Activated naive CD8-positive, alpha-beta T cell treated with anti-CD3 and anti-CD28 coated beads, Interleukin-2, amount 10 ng/mL, durations not matched to agents 7 days and 5 days (primary cell): ENCODE measurements at regions not wholly inside any gene's neighbourhood (a gene's known extent, or its start where the extent isn't known, plus 50 kb on each side); places are given as distances from the start of the nearest gene placed in this dataset.
"Not testable (repeated sequence)": the region's sequence is repeated elsewhere in the genome, so short reads cannot be mapped to it uniquely, and the experiment has no call there.

Experiments used
- ATAC-seq: fragments of 150-1000 bp; cut with Tn5 transposase; one replicate; pipeline ENCODE4 v1.10.0; 2021; ENCODE audit warnings: low read depth, moderate library complexity
- POLR2A ChIA-PET: fragments of 350-600 bp; sonication (Branson Sonifier 250); formaldehyde crosslinking; loops from one replicate; lab custom pipeline; 2021; ENCODE audit warnings: antibody characterized with exemption; lab: Charles Lee
- DNase-seq: peaks from one replicate; pipeline ENCODE4 v3.0.0; 2021
- H3K27ac Mint-ChIP-seq: one replicate; pipeline ENCODE4 v1.8.0; 2022; ENCODE audit warnings: mild to moderate bottlenecking, mixed read lengths
- H3K27me3 Mint-ChIP-seq: one replicate; pipeline ENCODE4 v1.8.0; 2022; ENCODE audit warnings: mild to moderate bottlenecking, moderate library complexity, mixed read lengths
- H3K36me3 Mint-ChIP-seq: one replicate; pipeline ENCODE4 v1.8.0; 2021; ENCODE audit warnings: mild to moderate bottlenecking, mixed read lengths
- H3K4me1 Mint-ChIP-seq: one replicate; pipeline ENCODE4 v1.8.0; 2021; ENCODE audit warnings: mixed read lengths
- H3K4me3 Mint-ChIP-seq: one replicate; pipeline ENCODE4 v1.8.0; 2022; ENCODE audit warnings: mild to moderate bottlenecking, moderate library complexity, mixed read lengths
- H3K9me3 Mint-ChIP-seq: one replicate; pipeline ENCODE4 v1.8.0; 2021; ENCODE audit warnings: mixed read lengths

- H3K4me1 Mint-ChIP-seq = no peaks in the 10 kb centered on the region
- ATAC-seq = no peak
- no peak for DNase-seq
- no peak overlapping the region for H3K4me3 Mint-ChIP-seq
- no peak overlapping the region for H3K27ac Mint-ChIP-seq
- POLR2A ChIA-PET = no interaction called here
- H3K27me3 Mint-ChIP-seq = no peaks in the 10 kb centered on the region
- H3K36me3 Mint-ChIP-seq = no peaks in the 10 kb centered on the region
- peaks cover 1% of the 10 kb centered on the region for H3K9me3 Mint-ChIP-seq
Observed at GRCh38 chr5:12177851-12178250, 273.6 kb upstream of the CTNND2 start.

- H3K27ac Mint-ChIP-seq = no peak overlapping the region
- DNase-seq = no peak
- no peaks in the 10 kb centered on the region for H3K27me3 Mint-ChIP-seq
- H3K36me3 Mint-ChIP-seq = no peaks in the 10 kb centered on the region
- H3K9me3 Mint-ChIP-seq = peaks cover 1% of the 10 kb centered on the region
- no peak for ATAC-seq
- no peak overlapping the region for H3K4me3 Mint-ChIP-seq
- no peaks in the 10 kb centered on the region for H3K4me1 Mint-ChIP-seq
- POLR2A ChIA-PET = no interaction called here
Observed at GRCh38 chr5:12177225-12177624, 273.0 kb upstream of the CTNND2 start.

- ATAC-seq (no peak), DNase-seq (no peak)
- Mint-ChIP-seq H3K27ac (no peak overlapping the region), H3K27me3 (no peaks in the 10 kb centered on the region), H3K4me1 (no peaks in the 10 kb centered on the region), H3K36me3 (no peaks in the 10 kb centered on the region), H3K9me3 (peaks cover 1% of the 10 kb centered on the region), H3K4me3 (no peak overlapping the region)
- POLR2A ChIA-PET = no interaction called here
Observed at GRCh38 chr5:12175914-12176585, 271.8 kb upstream of the CTNND2 start.

- no peaks in the 10 kb centered on the region for H3K4me1 Mint-ChIP-seq
- DNase-seq = no peak
Observed at GRCh38 chr5:12174734-12175133, 270.5 kb upstream of the CTNND2 start.

GRCh38 chr5:12169536-12169935, 265.3 kb upstream of the CTNND2 start:
- H3K4me3 Mint-ChIP-seq = no peak overlapping the region
- POLR2A ChIA-PET = no interaction called here
- H3K27ac Mint-ChIP-seq = no peak overlapping the region
- no peaks in the 10 kb centered on the region for H3K36me3 Mint-ChIP-seq
- H3K9me3 Mint-ChIP-seq = peaks cover 6% of the 10 kb centered on the region
- no peaks in the 10 kb centered on the region for H3K27me3 Mint-ChIP-seq
- H3K4me1 Mint-ChIP-seq = no peaks in the 10 kb centered on the region
- DNase-seq = no peak
- no peak for ATAC-seq

More at GRCh38 chr5:12174734-12175133, 270.5 kb upstream of the CTNND2 start:
- no peak overlapping the region for H3K27ac Mint-ChIP-seq
- no peaks in the 10 kb centered on the region for H3K27me3 Mint-ChIP-seq
- peaks cover 1% of the 10 kb centered on the region for H3K9me3 Mint-ChIP-seq
- POLR2A ChIA-PET = no interaction called here
- ATAC-seq = no peak
- H3K36me3 Mint-ChIP-seq = no peaks in the 10 kb centered on the region
- H3K4me3 Mint-ChIP-seq = no peak overlapping the region

- POLR2A ChIA-PET = no interaction called here
- no peaks in the 10 kb centered on the region for H3K36me3 Mint-ChIP-seq
Observed at GRCh38 chr5:12162863-12163262, 258.6 kb upstream of the CTNND2 start.

GRCh38 chr5:12147513-12147912, 243.3 kb upstream of the CTNND2 start:
- H3K27me3 Mint-ChIP-seq = no peaks in the 10 kb centered on the region
- no peak overlapping the region for H3K4me3 Mint-ChIP-seq
- no peaks in the 10 kb centered on the region for H3K4me1 Mint-ChIP-seq
- no peak overlapping the region for H3K27ac Mint-ChIP-seq
- H3K36me3 Mint-ChIP-seq = no peaks in the 10 kb centered on the region
- ATAC-seq = no peak
- POLR2A ChIA-PET = no interaction called here
- H3K9me3 Mint-ChIP-seq = peaks cover 8% of the 10 kb centered on the region
- DNase-seq = no peak

More at GRCh38 chr5:12162863-12163262, 258.6 kb upstream of the CTNND2 start:
- ATAC-seq (no peak), DNase-seq (no peak)
- Mint-ChIP-seq H3K9me3 (peaks cover 17% of the 10 kb centered on the region), H3K27me3 (no peaks in the 10 kb centered on the region), H3K4me1 (no peaks in the 10 kb centered on the region), H3K27ac (no peak overlapping the region), H3K4me3 (no peak overlapping the region)

- POLR2A ChIA-PET = no interaction called here
- Mint-ChIP-seq H3K9me3 (peaks cover 10% of the 10 kb centered on the region), H3K4me1 (no peaks in the 10 kb centered on the region), H3K4me3 (no peak overlapping the region), H3K27me3 (no peaks in the 10 kb centered on the region), H3K36me3 (no peaks in the 10 kb centered on the region), H3K27ac (no peak overlapping the region)
- ATAC-seq (no peak), DNase-seq (no peak)
Observed at GRCh38 chr5:12141496-12141895, 237.2 kb upstream of the CTNND2 start.

GRCh38 chr5:12133520-12133919, 229.3 kb upstream of the CTNND2 start:
- H3K9me3 Mint-ChIP-seq = peaks cover 14% of the 10 kb centered on the region
- POLR2A ChIA-PET = no interaction called here
- H3K36me3 Mint-ChIP-seq = no peaks in the 10 kb centered on the region

GRCh38 chr5:12131020-12131419, 226.8 kb upstream of the CTNND2 start:
- H3K4me3 Mint-ChIP-seq, H3K27ac Mint-ChIP-seq, ATAC-seq, H3K36me3 Mint-ChIP-seq, H3K27me3 Mint-ChIP-seq, POLR2A ChIA-PET, H3K9me3 Mint-ChIP-seq, H3K4me1 Mint-ChIP-seq, DNase-seq: not testable (repeated sequence)

More at GRCh38 chr5:12133520-12133919, 229.3 kb upstream of the CTNND2 start:
- no peaks in the 10 kb centered on the region for H3K27me3 Mint-ChIP-seq
- DNase-seq = no peak
- no peaks in the 10 kb centered on the region for H3K4me1 Mint-ChIP-seq
- ATAC-seq = no peak
- no peak overlapping the region for H3K27ac Mint-ChIP-seq
- no peak overlapping the region for H3K4me3 Mint-ChIP-seq

GRCh38 chr5:12125895-12126294, 221.6 kb upstream of the CTNND2 start:
- DNase-seq (no peak), ATAC-seq (no peak)
- H3K4me1 Mint-ChIP-seq = no peaks in the 10 kb centered on the region
- peaks cover 4% of the 10 kb centered on the region for H3K9me3 Mint-ChIP-seq
- H3K27me3 Mint-ChIP-seq = no peaks in the 10 kb centered on the region
- H3K36me3 Mint-ChIP-seq = no peaks in the 10 kb centered on the region
- H3K27ac Mint-ChIP-seq = no peak overlapping the region
- H3K4me3 Mint-ChIP-seq = no peak overlapping the region
- POLR2A ChIA-PET = no interaction called here

- no peak overlapping the region for H3K4me3 Mint-ChIP-seq
- ATAC-seq = no peak
- H3K4me1 Mint-ChIP-seq = no peaks in the 10 kb centered on the region
- H3K27ac Mint-ChIP-seq = no peak overlapping the region
- POLR2A ChIA-PET = no interaction called here
- H3K36me3 Mint-ChIP-seq = no peaks in the 10 kb centered on the region
- peaks cover 1% of the 10 kb centered on the region for H3K9me3 Mint-ChIP-seq
- no peaks in the 10 kb centered on the region for H3K27me3 Mint-ChIP-seq
- no peak for DNase-seq
Observed at GRCh38 chr5:12119657-12120056, 215.4 kb upstream of the CTNND2 start.

- H3K9me3 Mint-ChIP-seq = peaks cover 3% of the 10 kb centered on the region
- DNase-seq (no peak), ATAC-seq (no peak)
- POLR2A ChIA-PET = no interaction called here
- no peaks in the 10 kb centered on the region for H3K27me3 Mint-ChIP-seq
- no peaks in the 10 kb centered on the region for H3K36me3 Mint-ChIP-seq
- H3K27ac Mint-ChIP-seq = no peak overlapping the region
- no peaks in the 10 kb centered on the region for H3K4me1 Mint-ChIP-seq
- H3K4me3 Mint-ChIP-seq = no peak overlapping the region
Observed at GRCh38 chr5:12114075-12114474, 209.8 kb upstream of the CTNND2 start.

- H3K27me3 Mint-ChIP-seq = no peaks in the 10 kb centered on the region
- peaks cover 3% of the 10 kb centered on the region for H3K9me3 Mint-ChIP-seq
- no peak overlapping the region for H3K27ac Mint-ChIP-seq
- no peak for ATAC-seq
- H3K4me1 Mint-ChIP-seq = no peaks in the 10 kb centered on the region
- no peak for DNase-seq
- no peak overlapping the region for H3K4me3 Mint-ChIP-seq
- H3K36me3 Mint-ChIP-seq = no peaks in the 10 kb centered on the region
- POLR2A ChIA-PET = no interaction called here
Observed at GRCh38 chr5:12113062-12113461, 208.8 kb upstream of the CTNND2 start.
